ENCODE measurements at regions not wholly inside any gene's neighbourhood (a gene's known extent, or its start where the extent isn't known, plus 50 kb on each side); places are given as distances from the start of the nearest gene placed in this dataset.

DNA sequence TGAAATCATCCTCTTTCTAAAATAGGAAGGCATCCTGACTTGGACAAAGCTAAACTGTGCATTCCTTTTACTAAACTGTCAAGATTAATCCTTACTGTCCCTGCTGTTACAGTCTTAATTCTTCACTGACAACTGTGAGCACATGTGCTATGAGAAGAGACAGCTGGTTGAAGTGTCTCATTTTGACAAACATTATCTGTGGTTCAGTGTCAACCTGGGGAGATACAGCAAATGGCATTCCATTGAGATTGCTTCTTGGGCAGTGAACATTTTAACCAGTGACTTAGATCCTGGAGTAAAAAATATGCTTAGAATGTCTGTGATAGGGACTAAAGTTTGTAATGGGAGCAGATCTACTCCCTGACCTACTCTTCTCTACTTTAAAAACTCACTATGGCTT, 552.6 kb upstream of the ATP2B1 start:
- Histone ChIP-seq H3K4me1 (no peaks in the 10 kb centered on the region), H3K9me3 (no peaks in the 10 kb centered on the region), H3K27me3 (no peaks in the 10 kb centered on the region), H3K27ac (no peak overlapping the region), H3K4me3 (no peak overlapping the region), H3K36me3 (no peaks in the 10 kb centered on the region)
- no peak for TF ChIP-seq EP300 (IDR thresholded peaks at IDR 0.05; ENCODE audit: low read depth)
- no peak for TF ChIP-seq POLR2AphosphoS5 (IDR thresholded peaks at IDR 0.05)
- TF ChIP-seq, protein P1, sequence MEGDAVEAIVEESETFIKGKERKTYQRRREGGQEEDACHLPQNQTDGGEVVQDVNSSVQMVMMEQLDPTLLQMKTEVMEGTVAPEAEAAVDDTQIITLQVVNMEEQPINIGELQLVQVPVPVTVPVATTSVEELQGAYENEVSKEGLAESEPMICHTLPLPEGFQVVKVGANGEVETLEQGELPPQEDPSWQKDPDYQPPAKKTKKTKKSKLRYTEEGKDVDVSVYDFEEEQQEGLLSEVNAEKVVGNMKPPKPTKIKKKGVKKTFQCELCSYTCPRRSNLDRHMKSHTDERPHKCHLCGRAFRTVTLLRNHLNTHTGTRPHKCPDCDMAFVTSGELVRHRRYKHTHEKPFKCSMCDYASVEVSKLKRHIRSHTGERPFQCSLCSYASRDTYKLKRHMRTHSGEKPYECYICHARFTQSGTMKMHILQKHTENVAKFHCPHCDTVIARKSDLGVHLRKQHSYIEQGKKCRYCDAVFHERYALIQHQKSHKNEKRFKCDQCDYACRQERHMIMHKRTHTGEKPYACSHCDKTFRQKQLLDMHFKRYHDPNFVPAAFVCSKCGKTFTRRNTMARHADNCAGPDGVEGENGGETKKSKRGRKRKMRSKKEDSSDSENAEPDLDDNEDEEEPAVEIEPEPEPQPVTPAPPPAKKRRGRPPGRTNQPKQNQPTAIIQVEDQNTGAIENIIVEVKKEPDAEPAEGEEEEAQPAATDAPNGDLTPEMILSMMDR (IDR thresholded peaks at IDR 0.05), result no peak
- no peak for TF ChIP-seq POLR2A (IDR thresholded peaks at IDR 0.05)
- DNase-seq, result no peak
- in situ Hi-C loops (cut with MboI; ENCODE audit: low pct_ligation_motif_present in 1 of 4, low pct_unique_long_range_greater_than_20kb in 1 of 4, low sequenced_read_pairs in 3 of 4), result no loop called here
- intact Hi-C loops (cut with DNase I; ENCODE audit: low total_unique reads), result no loop called here

DNA sequence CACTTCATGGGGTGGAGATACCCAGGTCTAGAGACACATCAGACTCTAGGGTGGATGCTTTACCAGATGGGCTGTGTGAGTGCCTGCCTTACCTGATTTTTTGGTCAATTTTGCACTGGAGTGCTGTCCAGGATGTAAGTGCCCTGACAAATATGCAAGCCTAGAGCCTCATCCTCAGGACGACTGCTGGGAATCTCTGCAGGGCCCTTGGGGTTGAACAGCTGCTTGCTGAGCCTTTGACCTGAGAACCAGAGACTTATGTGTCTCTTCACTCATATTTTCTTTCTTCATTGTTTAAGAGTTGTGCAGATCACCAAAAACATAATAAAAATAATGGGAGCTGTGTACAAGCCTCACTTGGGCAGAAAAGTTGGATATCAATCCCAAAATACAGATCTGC, 551.5 kb upstream of the ATP2B1 start:
- no peak for DNase-seq
- in situ Hi-C loops (cut with MboI; ENCODE audit: low pct_ligation_motif_present in 1 of 4, low pct_unique_long_range_greater_than_20kb in 1 of 4, low sequenced_read_pairs in 3 of 4) (no loop called here), intact Hi-C loops (cut with DNase I; ENCODE audit: low total_unique reads) (no loop called here)
- H3K27me3 ChIP-seq, result no peaks in the 10 kb centered on the region
- TF ChIP-seq, protein P1 (IDR thresholded peaks at IDR 0.05), result no peak
- TF ChIP-seq EP300 (IDR thresholded peaks at IDR 0.05; ENCODE audit: low read depth), result no peak
- TF ChIP-seq POLR2AphosphoS5 (IDR thresholded peaks at IDR 0.05), result no peak
- TF ChIP-seq POLR2A (IDR thresholded peaks at IDR 0.05), result no peak
- H3K27ac ChIP-seq, result no peak overlapping the region
- H3K4me1 ChIP-seq, result no peaks in the 10 kb centered on the region
- H3K36me3 ChIP-seq, result no peaks in the 10 kb centered on the region
- WGBS, 2 donors (ENCODE audit: low coverage in 1 of 2), result 46% methylated on average over 1 of the region's 1 CpG; no CpG with 5 or more reads in 1 of the 2 donors
- no peak overlapping the region for H3K4me3 ChIP-seq
- no peaks in the 10 kb centered on the region for H3K9me3 ChIP-seq

DNA sequence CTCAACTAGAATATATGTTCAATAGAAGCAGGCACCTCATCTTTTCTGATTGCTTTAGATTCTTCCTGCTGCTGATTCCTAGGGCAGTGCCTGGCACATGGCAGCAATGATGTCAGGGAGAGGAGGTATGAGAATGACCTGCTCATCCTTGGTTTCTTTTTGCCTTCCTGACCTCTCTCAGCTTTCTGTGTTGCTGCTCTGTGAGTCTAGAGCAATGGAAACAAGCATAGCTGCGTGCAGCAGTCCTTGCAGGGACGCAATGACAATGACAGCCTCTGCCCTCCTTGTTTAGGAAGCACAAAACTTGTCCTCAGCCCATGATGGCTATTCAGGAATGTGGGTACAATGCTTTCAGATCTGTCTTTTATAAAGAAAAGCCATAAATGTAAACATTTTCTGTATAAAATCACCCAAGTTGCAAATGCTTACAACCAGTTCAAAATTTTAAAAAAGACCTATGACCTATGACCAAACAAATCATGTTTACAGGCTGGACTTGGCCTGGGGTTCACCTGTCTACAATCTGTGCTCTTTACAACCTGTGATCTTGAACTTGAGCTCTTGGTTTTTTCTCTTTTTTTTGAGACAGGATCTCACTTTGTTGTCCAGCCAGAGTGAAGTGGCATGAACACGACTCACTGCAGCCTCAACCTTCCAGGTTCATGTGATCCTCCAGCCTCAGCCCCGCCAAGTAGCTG, 549.4 kb upstream of the ATP2B1 start:
- no peak overlapping the region for H3K27ac ChIP-seq
- H3K4me1 ChIP-seq, result peaks cover 4 to 12% (median 8%) of the 10 kb centered on the region in 4 donors
- no peak for TF ChIP-seq EP300 (IDR thresholded peaks at IDR 0.05; ENCODE audit: low read depth)
- TF ChIP-seq, protein P1 (IDR thresholded peaks at IDR 0.05), result no peak
- no peak for TF ChIP-seq POLR2AphosphoS5 (IDR thresholded peaks at IDR 0.05)
- TF ChIP-seq POLR2A (IDR thresholded peaks at IDR 0.05), result no peak
- no peaks in the 10 kb centered on the region for H3K27me3 ChIP-seq
- H3K36me3 ChIP-seq, result no peaks in the 10 kb centered on the region
- no peaks in the 10 kb centered on the region for H3K9me3 ChIP-seq
- intact Hi-C loops (cut with DNase I; ENCODE audit: low total_unique reads) (no loop called here), in situ Hi-C loops (cut with MboI; ENCODE audit: low pct_ligation_motif_present in 1 of 4, low pct_unique_long_range_greater_than_20kb in 1 of 4, low sequenced_read_pairs in 3 of 4) (no loop called here)
- no peak for DNase-seq
- no peak overlapping the region for H3K4me3 ChIP-seq
- WGBS, 2 donors (ENCODE audit: low coverage in 1 of 2), result 89% methylated on average over 4 of the region's 4 CpGs; no CpG with 5 or more reads in 1 of the 2 donors

DNA sequence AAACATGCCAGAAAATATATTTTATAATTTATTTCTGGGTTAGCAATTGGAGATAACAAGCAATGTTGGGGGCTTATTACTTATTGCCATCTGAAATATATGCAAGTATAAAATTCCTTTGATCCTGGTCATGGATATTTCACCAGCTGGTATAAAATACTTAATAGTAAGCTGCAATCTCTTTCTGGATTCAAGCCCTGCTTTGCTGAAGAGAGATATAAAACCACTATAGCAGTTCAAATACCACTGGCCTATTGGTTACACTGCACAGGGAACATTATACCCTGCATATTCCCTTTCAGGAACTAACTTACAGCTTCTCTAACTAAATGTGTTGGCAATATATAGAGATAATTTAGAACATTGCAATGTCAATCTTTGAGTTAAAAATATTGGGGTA, 546.2 kb upstream of the ATP2B1 start:
- in situ Hi-C loops (cut with MboI; ENCODE audit: low pct_ligation_motif_present in 1 of 4, low pct_unique_long_range_greater_than_20kb in 1 of 4, low sequenced_read_pairs in 3 of 4) (no loop called here), intact Hi-C loops (cut with DNase I; ENCODE audit: low total_unique reads) (no loop called here)
- Histone ChIP-seq H3K36me3 (no peaks in the 10 kb centered on the region), H3K4me1 (peaks cover 4 to 28% (median 8%) of the 10 kb centered on the region in 4 donors), H3K9me3 (no peaks in the 10 kb centered on the region), H3K4me3 (no peak overlapping the region), H3K27me3 (no peaks in the 10 kb centered on the region), H3K27ac (no peak overlapping the region)
- DNase-seq, result no peak
- TF ChIP-seq, protein P1 (IDR thresholded peaks at IDR 0.05), result no peak
- TF ChIP-seq POLR2A (IDR thresholded peaks at IDR 0.05), result no peak

Measured in transverse colon (tissue), 4 donors.